Activated naive CD4-positive, alpha-beta T cell treated with Interleukin-2 at 50 U/mL for 16 hours (primary cell): ENCODE measurements at regions not wholly inside any gene's neighbourhood (a gene's known extent, or its start where the extent isn't known, plus 50 kb on each side); places are given as distances from the start of the nearest gene placed in this dataset.

Source experiments
- DNase-seq: peaks from one replicate; pipeline ENCODE4 v3.0.0-alpha.2; 2020

DNA sequence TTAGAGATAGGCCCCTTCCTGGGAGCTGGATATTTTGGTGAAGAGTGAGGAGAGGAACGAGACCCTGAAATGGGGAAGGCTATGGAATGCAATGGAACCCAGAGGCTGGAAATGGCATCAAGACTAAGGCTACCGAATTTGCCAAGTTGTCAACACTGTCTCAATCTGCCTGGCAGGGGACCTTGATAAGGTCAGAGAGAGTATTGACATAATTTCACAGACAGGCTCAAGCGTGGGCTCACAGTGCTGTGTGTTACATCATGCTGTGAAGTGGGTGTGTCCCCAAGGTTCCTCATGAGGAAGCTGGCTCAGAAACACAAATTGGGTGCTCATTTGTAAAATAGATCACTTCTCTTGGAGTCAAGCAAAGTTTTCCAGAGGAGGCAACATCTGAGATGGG, 51.8 kb upstream of the CYRIA start:
- no peak for DNase-seq

DNA sequence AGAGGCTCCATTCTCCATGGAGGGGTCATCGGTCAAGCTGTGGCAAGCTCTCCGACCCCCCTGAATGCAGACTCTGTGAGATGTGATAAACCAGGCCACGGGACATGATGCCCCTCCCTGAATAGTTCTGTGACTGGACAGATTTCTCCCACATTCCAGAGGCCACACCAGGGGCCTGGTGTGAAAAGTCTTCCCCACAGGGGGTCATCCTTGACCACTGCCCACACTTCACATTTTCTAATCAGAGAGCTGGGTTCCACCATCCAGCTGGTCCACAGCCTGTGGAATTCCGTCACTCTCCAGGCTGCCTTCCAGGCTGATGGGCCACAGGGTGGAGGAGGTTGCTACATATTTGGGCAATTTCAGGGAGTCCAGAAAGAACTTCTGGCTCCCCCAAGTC, 51.3 kb upstream of the CYRIA start:
- no peak for DNase-seq

GRCh38 chr2:16716024-16716423, 50.4 kb upstream of the CYRIA start:
- DNase-seq: no peak
